H1 (cell line): ENCODE measurements at regions not wholly inside any gene's neighbourhood (a gene's known extent, or its start where the extent isn't known, plus 50 kb on each side); places are given as distances from the start of the nearest gene placed in this dataset.

Experiments used
- CTCF ChIA-PET: fragments of 300-600 bp; sonication (Branson Sonifier 250); formaldehyde crosslinking; loops from one replicate; lab custom pipeline; 2021; ENCODE audit not compliant: partially characterized antibody; lab: Charles Lee
- POLR2A ChIA-PET: fragments of 300-600 bp; sonication (Branson Sonifier 250); formaldehyde crosslinking; loops from one replicate; lab custom pipeline; 2021; ENCODE audit warnings: inconsistent platforms; ENCODE audit not compliant: partially characterized antibody; lab: Charles Lee
- DNase-seq, 2 experiments: peaks; one replicate each; pipeline versions ENCODE4 v3.0.0 to v3.0.0-alpha.2; 2010 to 2022; ENCODE audit warnings: low spot score in 2 of 2, low read depth in 1 of 2, mixed read lengths in 1 of 2
- FAIRE-seq: peaks from 2 replicates; lab custom pipeline; 2011; peaks lifted over from hg19 to GRCh38; lab: Jason Lieb, UNC
- H2AFZ ChIP-seq: 2 replicates; pipeline ENCODE4 v1.8.1; 2012; ENCODE audit warnings: low read length, inconsistent platforms
- H2AK5ac ChIP-seq: 2 replicates; pipeline ENCODE4 v1.6.1; 2013; ENCODE audit warnings: low read depth, low read length
- H2BK120ac ChIP-seq: replicated peaks from 2 replicates; pipeline ENCODE3; 2013; ENCODE audit warnings: low read depth, low read length, inconsistent platforms
- H2BK12ac ChIP-seq: 2 replicates; pipeline ENCODE4 v1.6.1; 2013; ENCODE audit warnings: low read depth, low read length
- H2BK15ac ChIP-seq: 2 replicates; pipeline ENCODE4 v1.6.1; 2013; ENCODE audit warnings: low read length
- H2BK20ac ChIP-seq: 2 replicates; pipeline ENCODE4 v1.6.1; 2013; ENCODE audit warnings: low read length
- H2BK5ac ChIP-seq: 2 replicates; pipeline ENCODE4 v1.6.1; 2013; ENCODE audit warnings: low read depth, low read length
- H3K14ac ChIP-seq: 2 replicates; pipeline ENCODE4 v1.6.1; 2013; ENCODE audit warnings: inconsistent platforms; ENCODE audit not compliant: insufficient read length
- H3K18ac ChIP-seq: 2 replicates; pipeline ENCODE4 v1.6.1; 2013; ENCODE audit warnings: low read length; ENCODE audit errors: extremely low read depth
- H3K23ac ChIP-seq: 2 replicates; pipeline ENCODE4 v1.6.1; 2013; ENCODE audit warnings: inconsistent platforms; ENCODE audit not compliant: insufficient read length
- H3K23me2 ChIP-seq: 2 replicates; pipeline ENCODE4 v1.6.1; 2013; ENCODE audit warnings: low read depth, low read length
- H3K27ac ChIP-seq: 2 replicates; pipeline ENCODE4 v1.6.1; 2011; ENCODE audit warnings: low read depth, low read length, inconsistent platforms
- H3K27me3 ChIP-seq, 4 experiments: replicated peaks in 1 of 4; 1 replicate in 1 of 4; 2 replicates in 3 of 4; pipeline versions ENCODE4 v1.6.1 to v1.8.1; 2011 to 2013; ENCODE audit warnings: low read length in 3 of 4, mild to moderate bottlenecking in 3 of 4, inconsistent platforms in 2 of 4, mixed read lengths in 2 of 4, moderate library complexity in 1 of 4; ENCODE audit not compliant: control insufficient read depth in 3 of 4, insufficient read depth in 3 of 4; ENCODE audit errors: extremely low read depth in 1 of 4
- H3K36me3 ChIP-seq, 4 experiments: 2 replicates each; pipeline versions ENCODE4 v1.6.1 to v1.8.1; 2011 to 2013; ENCODE audit warnings: mild to moderate bottlenecking in 4 of 4, low read length in 3 of 4, moderate library complexity in 2 of 4, control low read depth in 1 of 4, inconsistent platforms in 1 of 4; ENCODE audit not compliant: insufficient read depth in 4 of 4, control insufficient read depth in 2 of 4
- H3K4ac ChIP-seq: replicated peaks from 2 replicates; pipeline ENCODE3; 2013; ENCODE audit warnings: low read length, low read depth, mixed read lengths, inconsistent platforms; ENCODE audit not compliant: insufficient read length
- H3K4me1 ChIP-seq, 4 experiments: replicated peaks in 1 of 4; 1 replicate in 1 of 4; 2 replicates in 3 of 4; pipeline versions ENCODE4 v1.6.1 to v1.8.1; 2011 to 2013; ENCODE audit warnings: low read length in 3 of 4, inconsistent platforms in 2 of 4, mixed read lengths in 1 of 4; ENCODE audit not compliant: insufficient read depth in 4 of 4, control insufficient read depth in 3 of 4
- H3K4me2 ChIP-seq, 2 experiments: 2 replicates each; pipeline versions ENCODE4 v1.6.1 to v1.8.1; 2011 to 2013; ENCODE audit warnings: low read depth in 2 of 2, low read length in 2 of 2, control low read depth in 1 of 2, inconsistent platforms in 1 of 2, mild to moderate bottlenecking in 1 of 2; ENCODE audit not compliant: insufficient read depth in 1 of 2
- H3K4me3 ChIP-seq, 4 experiments: fragments of 200-600, 300-600 bp in 1 of 4; sonication (generic), shearing (Covaris generic), sonication (Bioruptor Twin) in 1 of 4; 2 replicates each; pipeline versions ENCODE4 v1.5.1 to v1.8.1; 2011 to 2016; ENCODE audit warnings: low read length in 4 of 4, low read depth in 3 of 4, control low read depth in 2 of 4, inconsistent platforms in 2 of 4, mild to moderate bottlenecking in 2 of 4, mixed read lengths in 1 of 4, moderate library complexity in 1 of 4; ENCODE audit not compliant: insufficient read depth in 2 of 4; ENCODE audit errors: extremely low read depth in 1 of 4
- H3K56ac ChIP-seq: replicated peaks from 2 replicates; pipeline ENCODE3; 2013; ENCODE audit warnings: low read depth, mild to moderate bottlenecking, mixed read lengths, low read length, inconsistent platforms; ENCODE audit not compliant: insufficient read length
- H3K79me1 ChIP-seq: 2 replicates; pipeline ENCODE4 v1.6.1; 2013; ENCODE audit warnings: low read depth, low read length, control low read depth
- H3K79me2 ChIP-seq, 2 experiments: 2 replicates each; pipeline versions ENCODE4 v1.6.1 to v1.8.1; 2012 to 2013; ENCODE audit warnings: low read length in 2 of 2, mild to moderate bottlenecking in 2 of 2, inconsistent platforms in 1 of 2; ENCODE audit not compliant: insufficient read depth in 2 of 2, control insufficient read depth in 1 of 2
- H3K9ac ChIP-seq, 4 experiments: replicated peaks in 1 of 4; 1 replicate in 1 of 4; 2 replicates in 3 of 4; pipeline versions ENCODE4 v1.6.1 to v1.8.1; 2011 to 2013; ENCODE audit warnings: low read depth in 3 of 4, low read length in 3 of 4, control low read depth in 2 of 4, mild to moderate bottlenecking in 2 of 4, moderate library complexity in 2 of 4, inconsistent platforms in 1 of 4; ENCODE audit errors: extremely low read depth in 1 of 4
- H3K9me3 ChIP-seq, 2 experiments: 2 replicates each; pipeline versions ENCODE4 v1.6.1 to v1.8.1; 2012 to 2013; ENCODE audit warnings: mild to moderate bottlenecking in 2 of 2, moderate library complexity in 2 of 2, control low read depth in 1 of 2, inconsistent platforms in 1 of 2, low read depth in 1 of 2, low read length in 1 of 2, mixed read lengths in 1 of 2; ENCODE audit not compliant: insufficient read depth in 2 of 2
- H4K20me1 ChIP-seq, 2 experiments: replicated peaks in 1 of 2; 2 replicates each; pipeline versions ENCODE3 to v1.8.1; 2011 to 2013; ENCODE audit warnings: inconsistent platforms in 2 of 2, low read length in 2 of 2, mild to moderate bottlenecking in 1 of 2; ENCODE audit not compliant: insufficient read depth in 2 of 2, control insufficient read depth in 1 of 2
- H4K5ac ChIP-seq: 2 replicates; pipeline ENCODE4 v1.6.1; 2013; ENCODE audit warnings: low read length, low read depth, mixed read lengths, inconsistent platforms; ENCODE audit not compliant: insufficient read length
- H4K8ac ChIP-seq: 2 replicates; pipeline ENCODE4 v1.8.0; 2013; ENCODE audit warnings: mild to moderate bottlenecking, moderate library complexity, low read length, inconsistent platforms; ENCODE audit not compliant: insufficient read depth; ENCODE audit errors: extremely low read depth
- H4K91ac ChIP-seq: replicated peaks from 2 replicates; pipeline ENCODE3; 2013; ENCODE audit warnings: low read length, mixed read lengths, inconsistent platforms; ENCODE audit not compliant: insufficient read length
- RAD21 ChIP-seq, 2 experiments: IDR thresholded peaks in 1 of 2; conservative IDR thresholded peaks in 1 of 2; 2 replicates each; pipeline ENCODE4 v1.6.1; 2011; ENCODE audit warnings: low read depth in 2 of 2, low read length in 2 of 2, improper control_type of control experiment in 1 of 2, inconsistent platforms in 1 of 2, mild to moderate bottlenecking in 1 of 2, moderate library complexity in 1 of 2
- TCF12 ChIP-seq: IDR thresholded peaks from 2 replicates; pipeline ENCODE4 v1.6.1; 2011; ENCODE audit warnings: low read depth, mild to moderate bottlenecking, low read length
- WGBS, 2 experiments: shearing (Covaris generic) in 1 of 2; methylation state at CpG; one replicate each; pipeline versions ENCODE4 v1.1.6 to v1.1.7; 2013 to 2015; ENCODE audit warnings: low lambda C conversion rate in 2 of 2, mixed read lengths in 2 of 2, inconsistent platforms in 1 of 2, low coverage in 1 of 2, missing lambda C conversion rate in 1 of 2; ENCODE audit not compliant: insufficient replicate concordance in 2 of 2, insufficient coverage in 1 of 2, insufficient read length in 1 of 2; ENCODE audit errors: extremely low coverage in 1 of 2, missing lambda C conversion rate in 1 of 2; 5-methylcytosine and 5-hydroxymethylcytosine counted together
- TF ChIP-seq, protein P1 (sequence below), 3 experiments: IDR thresholded peaks; 1 replicate in 2 of 3; 2 replicates in 1 of 3; pipeline versions ENCODE4 v1.5.1 to v1.6.1; 2011; ENCODE audit warnings: low read length in 3 of 3, mild to moderate bottlenecking in 3 of 3, inconsistent platforms in 2 of 3, low read depth in 1 of 3, moderate library complexity in 1 of 3; ENCODE audit not compliant: insufficient read depth in 1 of 3; ENCODE audit errors: control extremely low read depth in 1 of 3

DNA sequence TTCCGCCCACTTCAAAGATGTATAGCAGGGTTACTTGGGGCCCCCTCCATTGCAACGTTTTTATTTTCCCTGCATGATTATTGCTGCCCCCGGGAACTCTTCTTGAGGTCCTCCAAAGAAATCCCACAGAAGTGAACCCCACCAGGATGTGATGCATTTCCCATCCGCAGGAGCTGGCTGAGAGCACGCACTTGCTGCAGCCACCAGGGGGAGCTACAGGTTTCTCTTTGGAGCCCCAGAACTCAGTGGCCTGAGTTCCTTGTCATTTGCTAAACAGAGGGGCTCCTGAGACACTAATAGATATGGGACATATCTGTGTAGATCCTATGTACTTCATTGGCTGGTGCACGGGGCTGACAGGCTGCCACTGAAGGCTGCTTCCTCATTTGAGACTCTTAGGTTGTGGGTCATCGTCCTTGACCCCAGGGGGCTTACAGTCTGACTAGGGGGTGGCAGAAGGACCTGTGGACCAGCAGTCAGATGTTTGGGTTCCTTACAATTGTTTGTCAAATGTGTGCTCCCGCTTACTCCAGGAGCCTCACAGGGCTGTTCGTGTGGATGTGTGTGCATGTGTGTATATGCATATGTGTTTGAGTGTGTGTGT is 52.3 kb upstream of the ENO4 start:
- H3K4ac ChIP-seq = no peak overlapping the region
- TF ChIP-seq TCF12 (no peak), RAD21 (IDR thresholded peaks at IDR 0.05 in 1 of 2, conservative IDR thresholded peaks at IDR 0.05 in 1 of 2; ENCODE audit: low read depth in 2 of 2, low read length in 2 of 2) (peak; percentile 99)
- TF ChIP-seq, protein P1, sequence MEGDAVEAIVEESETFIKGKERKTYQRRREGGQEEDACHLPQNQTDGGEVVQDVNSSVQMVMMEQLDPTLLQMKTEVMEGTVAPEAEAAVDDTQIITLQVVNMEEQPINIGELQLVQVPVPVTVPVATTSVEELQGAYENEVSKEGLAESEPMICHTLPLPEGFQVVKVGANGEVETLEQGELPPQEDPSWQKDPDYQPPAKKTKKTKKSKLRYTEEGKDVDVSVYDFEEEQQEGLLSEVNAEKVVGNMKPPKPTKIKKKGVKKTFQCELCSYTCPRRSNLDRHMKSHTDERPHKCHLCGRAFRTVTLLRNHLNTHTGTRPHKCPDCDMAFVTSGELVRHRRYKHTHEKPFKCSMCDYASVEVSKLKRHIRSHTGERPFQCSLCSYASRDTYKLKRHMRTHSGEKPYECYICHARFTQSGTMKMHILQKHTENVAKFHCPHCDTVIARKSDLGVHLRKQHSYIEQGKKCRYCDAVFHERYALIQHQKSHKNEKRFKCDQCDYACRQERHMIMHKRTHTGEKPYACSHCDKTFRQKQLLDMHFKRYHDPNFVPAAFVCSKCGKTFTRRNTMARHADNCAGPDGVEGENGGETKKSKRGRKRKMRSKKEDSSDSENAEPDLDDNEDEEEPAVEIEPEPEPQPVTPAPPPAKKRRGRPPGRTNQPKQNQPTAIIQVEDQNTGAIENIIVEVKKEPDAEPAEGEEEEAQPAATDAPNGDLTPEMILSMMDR (IDR thresholded peaks at IDR 0.05; ENCODE audit: control extremely low read depth in 1 of 3, insufficient read depth in 1 of 3, low read depth in 1 of 3, low read length in 3 of 3) = peak; percentile 91 to 97 (median 93)
- TF ChIP-seq, all 59 proteins: peak for 2
- WGBS, 2 experiments = 29% methylated on average over 9 of the region's 9 CpGs; no CpG with 5 or more reads in 1 of the 2 experiments

More for the DNA sequence above, 52.3 kb upstream of the ENO4 start:
- Histone ChIP-seq H3K27ac (no peak overlapping the region), H3K79me1 (no peaks in the 10 kb centered on the region), H3K4me2 (no peak overlapping the region), H4K5ac (no peak overlapping the region), H3K36me3 (no peaks in the 10 kb centered on the region), H3K4me1 (peaks cover 2 to 8% (median 5%) of the 10 kb centered on the region in 4 experiments; a peak in 6 of 7 replicates), H4K8ac (no peak overlapping the region), H3K9me3 (no peaks in the 10 kb centered on the region), H3K18ac (no peak overlapping the region), H4K20me1 (no peaks in the 10 kb centered on the region), H2AFZ (no peak overlapping the region), H3K79me2 (no peaks in the 10 kb centered on the region), H2BK5ac (no peak overlapping the region), H3K4me3 (no peak overlapping the region), H2BK120ac (no peak overlapping the region), H3K27me3 (0 out of 7 replicates have a peak, but pooled peaks cover 0 to 4% (median 1%) of the 10 kb centered on the region in 4 experiments), H3K23ac (no peak overlapping the region), H2BK15ac (peak overlapping the region; percentile 6; the same call in 1 of the 2 replicates), H3K9ac (no peak overlapping the region), H3K14ac (no peak overlapping the region), H4K91ac (no peak overlapping the region), H3K23me2 (no peaks in the 10 kb centered on the region), H2BK12ac (no peak overlapping the region; the same call in 1 of the 2 replicates), H2BK20ac (no peak overlapping the region), H2AK5ac (no peak overlapping the region), H3K56ac (no peak overlapping the region)
- CTCF ChIA-PET = interaction anchor here (0.6 to 28.3 kb wide), 70 partner anchors 8 to 462 kb away, joined by 3 to 531 read pairs (median 4); partner anchors contain the start of genes KCNK18 and SHTN1
- peak; percentile 50 for FAIRE-seq
- POLR2A ChIA-PET = no interaction called here
- DNase-seq = peak; percentile 49 to 90
